B cell (primary cell): ENCODE measurements at regions not wholly inside any gene's neighbourhood (a gene's known extent, or its start where the extent isn't known, plus 50 kb on each side); places are given as distances from the start of the nearest gene placed in this dataset.

ENCODE experiments used
- CTCF ChIP-seq: fragments of 200-600 bp; IDR thresholded peaks from one replicate; pipeline ENCODE4 v1.8.0; 2022; ENCODE audit warnings: antibody characterized with exemption, mild to moderate bottlenecking
- EZH2 ChIP-seq: IDR thresholded peaks from 2 replicates; pipeline ENCODE4 v1.6.1; 2012; ENCODE audit warnings: borderline replicate concordance, low read depth, mild to moderate bottlenecking, moderate library complexity, low read length; ENCODE audit not compliant: insufficient read depth, poor library complexity, severe bottlenecking

- TF ChIP-seq EZH2 (no peak), CTCF (no peak)
Measured at GRCh38 chr1:222285526-222285925, 262.4 kb downstream of the HHIPL2 start.
